K562 (cell line): ENCODE measurements at regions not wholly inside any gene's neighbourhood (a gene's known extent, or its start where the extent isn't known, plus 50 kb on each side); places are given as distances from the start of the nearest gene placed in this dataset.

ENCODE experiments used
- BRD4 ChIP-seq: fragments of 200-600 bp; sonication (generic); IDR thresholded peaks from 2 replicates; pipeline ENCODE4 v1.6.1; 2017; ENCODE audit warnings: inconsistent platforms
- ELF2 ChIP-seq: fragments of 250-450 bp; sonication (Bioruptor Pico); IDR thresholded peaks from 2 replicates; pipeline ENCODE4 v1.5.0; 2021; ENCODE audit warnings: mild to moderate bottlenecking
- ESRRA ChIP-seq: fragments of 450-650 bp; IDR thresholded peaks from 2 replicates; pipeline ENCODE4 v1.6.1; 2014; ENCODE audit warnings: low read depth, mild to moderate bottlenecking, moderate library complexity, borderline replicate concordance
- EZH2 ChIP-seq: IDR thresholded peaks from 2 replicates; pipeline ENCODE4 v1.6.1; 2012; ENCODE audit warnings: low read depth, mild to moderate bottlenecking, inconsistent platforms, low read length, borderline replicate concordance
- HEY1 ChIP-seq: fragments of 250-450 bp; sonication (Bioruptor Pico); IDR thresholded peaks from 2 replicates; pipeline ENCODE4 v1.5.0; 2020; ENCODE audit warnings: mild to moderate bottlenecking, moderate library complexity, borderline replicate concordance
- IFI16 ChIP-seq: fragments of 250-450 bp; sonication (Bioruptor Pico); IDR thresholded peaks from 2 replicates; pipeline ENCODE4 v2.1.2; 2022; ENCODE audit warnings: mild to moderate bottlenecking, inconsistent platforms
- MAFG ChIP-seq: fragments of 450-650 bp; conservative IDR thresholded peaks from 2 replicates; pipeline ENCODE4 v1.6.1; 2016; ENCODE audit warnings: missing genetic modification characterization, missing compliant biosample characterization
- PCBP2 ChIP-seq: fragments of 200-400 bp; formaldehyde crosslinking; IDR thresholded peaks from 2 replicates; pipeline ENCODE4 v1.6.1; 2018; ENCODE audit warnings: low read length, low read depth, mild to moderate bottlenecking, moderate library complexity; ENCODE audit not compliant: poor library complexity, severe bottlenecking
- RBM22 ChIP-seq: fragments of 200-400 bp; formaldehyde crosslinking; IDR thresholded peaks from 2 replicates; pipeline ENCODE4 v1.6.1; 2018; ENCODE audit warnings: low read length, low read depth; ENCODE audit not compliant: poor library complexity, severe bottlenecking
- SMAD1 ChIP-seq: fragments of 150-350 bp; IDR thresholded peaks from 2 replicates; pipeline ENCODE4 v1.6.1; 2014; ENCODE audit warnings: low read length, low read depth; ENCODE audit not compliant: partially characterized antibody
- SRSF7 ChIP-seq: fragments of 200-400 bp; formaldehyde crosslinking; optimal IDR thresholded peaks from 2 replicates; pipeline ENCODE3; 2017; ENCODE audit warnings: mild to moderate bottlenecking, low read depth, low read length
- U2AF2 ChIP-seq: fragments of 200-400 bp; formaldehyde crosslinking; optimal IDR thresholded peaks from 2 replicates; pipeline ENCODE3; 2017; ENCODE audit warnings: low read depth, mild to moderate bottlenecking, low read length
- ZNF717 ChIP-seq: fragments of 250-450 bp; sonication (Bioruptor Pico); IDR thresholded peaks from 2 replicates; pipeline ENCODE4 v1.5.0; 2021
- ZNF79 ChIP-seq: fragments of 250-450 bp; sonication (Bioruptor Pico); IDR thresholded peaks from 2 replicates; pipeline ENCODE4 v1.4.0; 2020; ENCODE audit warnings: low read depth, mild to moderate bottlenecking, moderate library complexity
- TF ChIP-seq, protein P1 (sequence below): fragments of 450-650 bp; IDR thresholded peaks from 2 replicates; pipeline ENCODE4 v1.6.1; 2016; ENCODE audit warnings: low read depth

DNA sequence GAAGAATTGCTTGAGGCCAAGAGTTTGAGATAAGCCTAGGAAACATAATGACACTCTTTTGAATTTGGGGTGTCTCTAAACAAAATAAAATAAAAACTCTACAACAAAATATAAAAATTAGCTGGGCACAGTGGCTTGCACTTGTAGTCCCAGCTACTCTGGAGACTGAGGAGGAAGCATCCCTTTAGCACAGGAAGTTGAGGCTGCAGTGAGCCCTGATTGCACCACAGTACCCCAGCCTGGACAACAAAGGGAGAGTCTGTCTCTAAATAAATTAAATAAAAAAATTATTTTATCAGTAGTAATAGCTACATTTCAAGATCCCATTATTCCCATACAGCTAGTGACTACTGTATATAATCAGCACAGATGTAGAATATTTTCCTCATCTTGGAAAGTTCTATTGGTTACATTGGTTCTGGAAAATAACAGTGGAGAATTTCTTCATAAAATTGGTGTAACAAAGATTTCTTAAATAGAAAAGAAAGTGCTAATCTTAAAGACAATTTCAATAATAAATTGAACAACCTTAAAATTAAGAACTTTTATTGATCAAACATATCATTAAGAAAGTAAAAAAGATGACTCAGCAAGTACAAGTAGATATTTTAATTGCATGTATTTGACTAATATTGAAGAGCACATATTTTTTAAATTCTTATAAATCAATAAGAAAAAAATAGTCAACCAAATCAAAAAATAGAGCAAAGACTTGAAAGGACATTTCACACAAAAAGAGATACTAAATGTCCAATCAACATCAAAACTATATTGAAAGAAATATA is 90.4 kb upstream of the KYNU start (continued):
- TF ChIP-seq SRSF7: no peak
- TF ChIP-seq ELF2: no peak
- TF ChIP-seq BRD4: no peak
- TF ChIP-seq PCBP2: no peak
- TF ChIP-seq MAFG (tag): peak; percentile 61
- no peak for TF ChIP-seq U2AF2
- TF ChIP-seq ESRRA: no peak
- TF ChIP-seq HEY1 (CRISPR knock-in tag): no peak
- TF ChIP-seq, protein P1, sequence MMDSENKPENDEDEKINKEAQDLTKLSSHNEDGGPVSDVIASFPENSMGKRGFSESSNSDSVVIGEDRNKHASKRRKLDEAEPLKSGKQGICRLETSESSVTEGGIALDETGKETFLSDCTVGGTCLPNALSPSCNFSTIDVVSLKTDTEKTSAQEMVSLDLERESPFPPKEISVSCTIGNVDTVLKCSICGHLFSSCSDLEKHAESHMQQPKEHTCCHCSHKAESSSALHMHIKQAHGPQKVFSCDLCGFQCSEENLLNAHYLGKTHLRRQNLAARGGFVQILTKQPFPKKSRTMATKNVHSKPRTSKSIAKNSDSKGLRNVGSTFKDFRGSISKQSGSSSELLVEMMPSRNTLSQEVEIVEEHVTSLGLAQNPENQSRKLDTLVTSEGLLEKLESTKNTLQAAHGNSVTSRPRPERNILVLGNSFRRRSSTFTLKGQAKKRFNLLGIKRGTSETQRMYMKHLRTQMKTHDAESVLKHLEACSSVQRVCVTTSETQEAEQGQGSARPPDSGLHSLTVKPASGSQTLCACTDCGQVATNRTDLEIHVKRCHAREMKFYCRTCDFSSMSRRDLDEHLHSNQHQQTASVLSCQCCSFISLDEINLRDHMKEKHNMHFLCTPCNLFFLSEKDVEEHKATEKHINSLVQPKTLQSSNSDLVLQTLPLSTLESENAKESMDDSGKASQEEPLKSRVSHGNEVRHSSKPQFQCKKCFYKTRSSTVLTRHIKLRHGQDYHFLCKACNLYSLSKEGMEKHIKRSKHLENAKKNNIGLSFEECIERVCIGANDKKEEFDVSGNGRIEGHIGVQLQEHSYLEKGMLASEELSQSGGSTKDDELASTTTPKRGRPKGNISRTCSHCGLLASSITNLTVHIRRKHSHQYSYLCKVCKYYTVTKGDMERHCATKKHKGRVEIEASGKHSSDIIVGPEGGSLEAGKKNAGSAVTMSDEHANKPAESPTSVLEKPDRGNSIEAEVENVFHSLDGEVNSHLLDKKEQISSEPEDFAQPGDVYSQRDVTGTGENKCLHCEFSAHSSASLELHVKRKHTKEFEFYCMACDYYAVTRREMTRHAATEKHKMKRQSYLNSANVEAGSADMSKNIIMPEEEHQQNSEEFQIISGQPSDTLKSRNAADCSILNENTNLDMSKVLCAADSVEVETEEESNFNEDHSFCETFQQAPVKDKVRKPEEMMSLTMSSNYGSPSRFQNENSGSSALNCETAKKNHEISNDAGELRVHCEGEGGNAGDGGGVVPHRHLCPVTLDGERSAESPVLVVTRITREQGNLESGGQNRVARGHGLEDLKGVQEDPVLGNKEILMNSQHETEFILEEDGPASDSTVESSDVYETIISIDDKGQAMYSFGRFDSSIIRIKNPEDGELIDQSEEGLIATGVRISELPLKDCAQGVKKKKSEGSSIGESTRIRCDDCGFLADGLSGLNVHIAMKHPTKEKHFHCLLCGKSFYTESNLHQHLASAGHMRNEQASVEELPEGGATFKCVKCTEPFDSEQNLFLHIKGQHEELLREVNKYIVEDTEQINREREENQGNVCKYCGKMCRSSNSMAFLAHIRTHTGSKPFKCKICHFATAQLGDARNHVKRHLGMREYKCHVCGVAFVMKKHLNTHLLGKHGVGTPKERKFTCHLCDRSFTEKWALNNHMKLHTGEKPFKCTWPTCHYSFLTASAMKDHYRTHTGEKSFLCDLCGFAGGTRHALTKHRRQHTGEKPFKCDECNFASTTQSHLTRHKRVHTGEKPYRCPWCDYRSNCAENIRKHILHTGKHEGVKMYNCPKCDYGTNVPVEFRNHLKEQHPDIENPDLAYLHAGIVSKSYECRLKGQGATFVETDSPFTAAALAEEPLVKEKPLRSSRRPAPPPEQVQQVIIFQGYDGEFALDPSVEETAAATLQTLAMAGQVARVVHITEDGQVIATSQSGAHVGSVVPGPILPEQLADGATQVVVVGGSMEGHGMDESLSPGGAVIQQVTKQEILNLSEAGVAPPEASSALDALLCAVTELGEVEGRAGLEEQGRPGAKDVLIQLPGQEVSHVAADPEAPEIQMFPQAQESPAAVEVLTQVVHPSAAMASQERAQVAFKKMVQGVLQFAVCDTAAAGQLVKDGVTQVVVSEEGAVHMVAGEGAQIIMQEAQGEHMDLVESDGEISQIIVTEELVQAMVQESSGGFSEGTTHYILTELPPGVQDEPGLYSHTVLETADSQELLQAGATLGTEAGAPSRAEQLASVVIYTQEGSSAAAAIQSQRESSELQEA: no peak
- TF ChIP-seq IFI16 (CRISPR knock-in tag): no peak
- TF ChIP-seq ZNF79: no peak
- TF ChIP-seq RBM22: no peak
- TF ChIP-seq ZNF717 (CRISPR knock-in tag): no peak
- no peak for TF ChIP-seq SMAD1
- TF ChIP-seq EZH2: no peak
